Erythroblast (primary cell): ENCODE measurements at regions not wholly inside any gene's neighbourhood (a gene's known extent, or its start where the extent isn't known, plus 50 kb on each side); places are given as distances from the start of the nearest gene placed in this dataset.

Experiments
- GATA1 ChIP-seq: IDR thresholded peaks from 2 replicates; pipeline ENCODE4 v1.6.1; 2011; ENCODE audit warnings: low read depth, mild to moderate bottlenecking, control low read depth, low read length, moderate library complexity
- POLR2A ChIP-seq: IDR thresholded peaks from 2 replicates; pipeline ENCODE4 v1.6.1; 2011; ENCODE audit warnings: mild to moderate bottlenecking, low read length

- TF ChIP-seq POLR2A (no peak), GATA1 (no peak)
Measured at GRCh38 chr13:57969951-57970350, 338.4 kb downstream of the PCDH17 start.
